ENCODE measurements at regions not wholly inside any gene's neighbourhood (a gene's known extent, or its start where the extent isn't known, plus 50 kb on each side); places are given as distances from the start of the nearest gene placed in this dataset.
A peak's percentile ranks its signal among the peaks of the same experiment; 100 is the strongest.

- H3K4me1 ChIP-seq, result peaks cover 4% of the 10 kb centered on the region; the same call in 1 of the 2 replicates
- DNase-seq, result no peak
- H3K4me3 ChIP-seq, result no peak overlapping the region
- no peak overlapping the region for H3K27ac ChIP-seq
- no peaks in the 10 kb centered on the region for H3K36me3 ChIP-seq
- H3K27me3 ChIP-seq, result no peaks in the 10 kb centered on the region
- peaks cover 10% of the 10 kb centered on the region for H3K9me3 ChIP-seq (replicated peaks)
Observed at GRCh38 chr2:43060390-43061016, 165.9 kb downstream of the ZFP36L2 start.

- Histone ChIP-seq H3K36me3 (no peaks in the 10 kb centered on the region), H3K27me3 (no peaks in the 10 kb centered on the region), H3K9me3 (replicated peaks) (peaks cover 10% of the 10 kb centered on the region), H3K4me3 (no peak overlapping the region), H3K4me1 (peaks cover 14% of the 10 kb centered on the region), H3K27ac (no peak overlapping the region)
- DNase-seq, result peak; percentile 69 to 81
Observed at GRCh38 chr2:43059183-43059897, 167.1 kb downstream of the ZFP36L2 start.

GRCh38 chr2:43058726-43059110 is 167.7 kb downstream of the ZFP36L2 start:
- no peak for DNase-seq
- Histone ChIP-seq H3K36me3 (no peaks in the 10 kb centered on the region), H3K4me3 (no peak overlapping the region), H3K4me1 (peaks cover 20% of the 10 kb centered on the region), H3K27me3 (no peaks in the 10 kb centered on the region), H3K9me3 (replicated peaks) (peaks cover 10% of the 10 kb centered on the region), H3K27ac (no peak overlapping the region)

GRCh38 chr2:43057742-43058725 is 168.4 kb downstream of the ZFP36L2 start:
- no peak for DNase-seq
- no peak overlapping the region for H3K4me3 ChIP-seq
- peaks cover 21% of the 10 kb centered on the region for H3K4me1 ChIP-seq
- peaks cover 10% of the 10 kb centered on the region for H3K9me3 ChIP-seq (replicated peaks)
- no peak overlapping the region for H3K27ac ChIP-seq
- no peaks in the 10 kb centered on the region for H3K27me3 ChIP-seq
- H3K36me3 ChIP-seq, result no peaks in the 10 kb centered on the region

- Histone ChIP-seq H3K27me3 (no peaks in the 10 kb centered on the region), H3K4me3 (no peak overlapping the region), H3K27ac (no peak overlapping the region), H3K4me1 (peaks cover 21% of the 10 kb centered on the region), H3K9me3 (replicated peaks) (peaks cover 9% of the 10 kb centered on the region), H3K36me3 (no peaks in the 10 kb centered on the region)
- DNase-seq, result no peak
Observed at GRCh38 chr2:43057026-43057741, 169.2 kb downstream of the ZFP36L2 start.

GRCh38 chr2:43055985-43056384 is 170.4 kb downstream of the ZFP36L2 start:
- Histone ChIP-seq H3K27ac (no peak overlapping the region), H3K36me3 (no peaks in the 10 kb centered on the region), H3K4me3 (no peak overlapping the region), H3K27me3 (no peaks in the 10 kb centered on the region), H3K4me1 (peaks cover 26% of the 10 kb centered on the region), H3K9me3 (replicated peaks) (no peaks in the 10 kb centered on the region)
- no peak for DNase-seq

GRCh38 chr2:43055086-43055912 is 171.1 kb downstream of the ZFP36L2 start:
- Histone ChIP-seq H3K4me3 (no peak overlapping the region), H3K36me3 (no peaks in the 10 kb centered on the region), H3K27ac (no peak overlapping the region), H3K27me3 (no peaks in the 10 kb centered on the region), H3K9me3 (replicated peaks) (no peaks in the 10 kb centered on the region), H3K4me1 (peaks cover 32% of the 10 kb centered on the region)
- no peak for DNase-seq

- Histone ChIP-seq H3K9me3 (replicated peaks) (no peaks in the 10 kb centered on the region), H3K27ac (no peak overlapping the region), H3K27me3 (no peaks in the 10 kb centered on the region), H3K36me3 (no peaks in the 10 kb centered on the region), H3K4me1 (peaks cover 39% of the 10 kb centered on the region), H3K4me3 (no peak overlapping the region)
- DNase-seq, result peak; percentile 69 to 74
Observed at GRCh38 chr2:43054367-43054766, 172.0 kb downstream of the ZFP36L2 start.

- peaks cover 39% of the 10 kb centered on the region for H3K4me1 ChIP-seq
- DNase-seq, result no peak
Observed at GRCh38 chr2:43052944-43053306, 173.5 kb downstream of the ZFP36L2 start.

GRCh38 chr2:43052204-43052943 is 174.0 kb downstream of the ZFP36L2 start:
- no peak for DNase-seq
- Histone ChIP-seq H3K27ac (no peak overlapping the region), H3K4me1 (peaks cover 43% of the 10 kb centered on the region)

More at GRCh38 chr2:43052944-43053306, 173.5 kb downstream of the ZFP36L2 start:
- Histone ChIP-seq H3K36me3 (no peaks in the 10 kb centered on the region), H3K27ac (no peak overlapping the region), H3K9me3 (replicated peaks) (no peaks in the 10 kb centered on the region), H3K27me3 (no peaks in the 10 kb centered on the region), H3K4me3 (no peak overlapping the region)

GRCh38 chr2:43051338-43051737 is 175.1 kb downstream of the ZFP36L2 start:
- no peak for DNase-seq
- Histone ChIP-seq H3K4me3 (no peak overlapping the region), H3K9me3 (replicated peaks) (no peaks in the 10 kb centered on the region), H3K4me1 (peaks cover 53% of the 10 kb centered on the region), H3K36me3 (no peaks in the 10 kb centered on the region), H3K27me3 (no peaks in the 10 kb centered on the region), H3K27ac (no peak overlapping the region)

More at GRCh38 chr2:43052204-43052943, 174.0 kb downstream of the ZFP36L2 start:
- H3K36me3 ChIP-seq, result no peaks in the 10 kb centered on the region
- H3K9me3 ChIP-seq (replicated peaks), result no peaks in the 10 kb centered on the region
- H3K4me3 ChIP-seq, result no peak overlapping the region
- no peaks in the 10 kb centered on the region for H3K27me3 ChIP-seq

- no peaks in the 10 kb centered on the region for H3K36me3 ChIP-seq
- DNase-seq, result no peak
- H3K27me3 ChIP-seq, result no peaks in the 10 kb centered on the region
- peak overlapping the region; percentile 60 for H3K27ac ChIP-seq
- no peak overlapping the region for H3K4me3 ChIP-seq
- no peaks in the 10 kb centered on the region for H3K9me3 ChIP-seq (replicated peaks)
- H3K4me1 ChIP-seq, result peaks cover 57% of the 10 kb centered on the region
Observed at GRCh38 chr2:43050866-43051265, 175.5 kb downstream of the ZFP36L2 start.

All from SJCRH30 (cell line).